ENCODE measurements at regions not wholly inside any gene's neighbourhood (a gene's known extent, or its start where the extent isn't known, plus 50 kb on each side); places are given as distances from the start of the nearest gene placed in this dataset.

DNA sequence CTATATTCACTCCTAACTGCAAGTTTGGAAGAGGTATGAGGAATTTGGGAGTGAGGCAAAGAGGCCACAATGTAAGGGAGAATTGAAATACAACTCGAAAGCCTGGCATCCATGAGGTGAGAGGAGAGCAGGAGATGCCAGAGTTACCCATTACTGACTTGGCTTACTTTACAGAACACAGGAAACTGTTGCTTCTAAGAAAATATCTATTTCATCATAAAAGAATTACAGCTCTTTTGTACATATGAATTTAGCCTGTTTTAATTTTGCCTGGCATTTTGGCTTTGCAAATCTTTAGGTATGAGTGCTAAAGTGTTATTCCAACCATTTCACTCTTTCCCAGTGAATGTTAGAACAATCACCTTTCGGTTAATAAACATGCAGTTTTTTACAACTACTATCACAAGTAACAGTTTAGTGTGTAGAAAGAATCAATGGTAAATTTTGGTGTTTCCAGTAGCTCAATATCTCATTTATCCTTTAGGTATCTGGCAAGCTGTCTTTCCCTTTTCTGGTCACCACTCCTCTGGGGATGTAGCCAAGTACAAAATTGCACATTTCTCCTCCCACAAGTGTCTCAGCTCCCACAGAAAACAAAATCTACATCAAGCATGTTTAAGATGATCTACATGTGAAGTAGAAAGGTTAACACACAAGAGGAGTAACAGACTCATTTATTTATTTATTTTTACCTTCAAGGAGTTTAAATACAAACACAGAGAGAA, 196.6 kb upstream of the DCN start:
- no peak for FAIRE-seq
- TF ChIP-seq, protein P1, sequence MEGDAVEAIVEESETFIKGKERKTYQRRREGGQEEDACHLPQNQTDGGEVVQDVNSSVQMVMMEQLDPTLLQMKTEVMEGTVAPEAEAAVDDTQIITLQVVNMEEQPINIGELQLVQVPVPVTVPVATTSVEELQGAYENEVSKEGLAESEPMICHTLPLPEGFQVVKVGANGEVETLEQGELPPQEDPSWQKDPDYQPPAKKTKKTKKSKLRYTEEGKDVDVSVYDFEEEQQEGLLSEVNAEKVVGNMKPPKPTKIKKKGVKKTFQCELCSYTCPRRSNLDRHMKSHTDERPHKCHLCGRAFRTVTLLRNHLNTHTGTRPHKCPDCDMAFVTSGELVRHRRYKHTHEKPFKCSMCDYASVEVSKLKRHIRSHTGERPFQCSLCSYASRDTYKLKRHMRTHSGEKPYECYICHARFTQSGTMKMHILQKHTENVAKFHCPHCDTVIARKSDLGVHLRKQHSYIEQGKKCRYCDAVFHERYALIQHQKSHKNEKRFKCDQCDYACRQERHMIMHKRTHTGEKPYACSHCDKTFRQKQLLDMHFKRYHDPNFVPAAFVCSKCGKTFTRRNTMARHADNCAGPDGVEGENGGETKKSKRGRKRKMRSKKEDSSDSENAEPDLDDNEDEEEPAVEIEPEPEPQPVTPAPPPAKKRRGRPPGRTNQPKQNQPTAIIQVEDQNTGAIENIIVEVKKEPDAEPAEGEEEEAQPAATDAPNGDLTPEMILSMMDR (IDR thresholded peaks at IDR 0.05; ENCODE audit: insufficient read depth, missing control alignments), result no peak
- DNase-seq (ENCODE audit: insufficient read length, low spot score), result no peak

DNA sequence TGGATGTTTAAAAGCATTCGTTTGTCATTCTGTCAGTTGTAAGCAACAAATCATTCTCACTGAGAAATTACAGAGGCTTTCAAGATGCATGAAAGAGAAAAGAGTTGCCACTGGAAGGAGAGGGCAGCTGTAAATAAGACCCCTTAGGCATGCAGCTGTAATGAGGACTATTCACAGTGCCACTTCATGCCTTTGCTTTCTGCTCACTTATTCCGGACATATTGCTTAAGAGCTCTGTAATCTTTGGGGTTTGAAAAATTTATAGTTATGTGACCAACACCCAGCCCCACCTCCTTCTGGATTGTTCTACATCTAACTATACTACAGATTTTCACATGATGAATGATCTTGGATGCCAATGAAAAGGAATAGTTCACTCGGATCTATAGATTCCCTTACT, 194.8 kb upstream of the DCN start:
- FAIRE-seq (no peak), DNase-seq (ENCODE audit: insufficient read length, low spot score) (no peak)

DNA sequence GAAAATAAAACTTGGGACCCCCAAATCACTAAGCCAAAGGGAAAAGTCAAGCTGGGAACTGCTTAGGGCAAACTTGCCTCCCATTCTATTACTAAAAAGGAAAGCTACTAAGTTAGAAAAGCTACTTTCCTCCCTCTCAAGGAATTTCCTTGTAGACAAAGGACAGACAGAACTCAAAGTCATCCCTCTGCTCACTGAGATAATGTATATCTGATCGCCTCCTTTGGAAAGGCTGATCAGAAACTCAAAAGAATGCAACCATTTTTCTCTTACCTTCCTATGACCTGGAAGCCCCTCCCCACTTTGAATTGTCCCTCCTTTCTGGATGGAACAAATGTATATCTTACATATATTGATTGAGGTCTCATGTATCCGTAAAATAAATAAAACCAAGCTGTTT, 190.5 kb upstream of the DCN start:
- TF ChIP-seq, protein P1 (IDR thresholded peaks at IDR 0.05; ENCODE audit: insufficient read depth, missing control alignments), result no peak
- no peak for DNase-seq (ENCODE audit: insufficient read length, low spot score)
- no peak for FAIRE-seq

More for the DNA sequence above, 194.8 kb upstream of the DCN start:
- TF ChIP-seq, protein P1 (IDR thresholded peaks at IDR 0.05; ENCODE audit: insufficient read depth, missing control alignments), result no peak

DNA sequence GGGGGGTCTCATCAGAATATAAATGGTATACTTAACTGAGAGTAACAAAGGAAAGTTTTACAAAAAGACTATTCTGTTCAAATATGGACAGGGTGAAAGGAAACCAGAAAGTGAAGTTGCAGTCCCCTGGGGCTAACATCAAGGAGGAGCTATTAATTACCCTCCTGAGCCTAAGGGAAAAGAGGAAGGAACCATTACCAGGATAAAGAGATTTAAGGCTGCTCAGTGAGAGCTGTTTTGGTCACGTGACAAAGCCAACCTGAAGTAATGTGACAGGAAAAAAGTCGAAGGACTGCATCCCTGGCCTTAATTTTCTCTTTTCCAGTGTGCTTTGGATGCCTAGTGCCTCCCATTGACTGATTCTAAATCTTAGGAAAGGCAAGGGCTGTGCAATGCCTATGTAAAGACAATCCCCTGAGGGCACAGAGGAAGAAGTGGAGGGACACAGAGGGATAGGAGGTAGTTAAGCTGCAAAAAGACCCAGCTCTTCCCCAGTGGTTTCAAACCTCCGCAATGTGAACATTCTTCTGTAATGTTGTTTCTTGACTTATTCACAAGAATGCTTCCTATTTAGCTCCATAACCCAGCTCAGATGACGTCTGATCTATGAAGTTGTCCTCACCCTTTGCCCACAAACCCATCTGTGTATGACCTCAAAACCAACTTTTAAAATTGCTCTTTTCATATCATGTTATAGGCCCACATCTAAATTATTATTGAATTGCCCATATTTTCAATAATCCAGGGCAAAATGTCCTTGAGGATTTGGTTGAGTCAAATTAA, 187.7 kb upstream of the DCN start:
- FAIRE-seq, result no peak
- TF ChIP-seq, protein P1 (IDR thresholded peaks at IDR 0.05; ENCODE audit: insufficient read depth, missing control alignments), result no peak
- no peak for DNase-seq (ENCODE audit: insufficient read length, low spot score)

DNA sequence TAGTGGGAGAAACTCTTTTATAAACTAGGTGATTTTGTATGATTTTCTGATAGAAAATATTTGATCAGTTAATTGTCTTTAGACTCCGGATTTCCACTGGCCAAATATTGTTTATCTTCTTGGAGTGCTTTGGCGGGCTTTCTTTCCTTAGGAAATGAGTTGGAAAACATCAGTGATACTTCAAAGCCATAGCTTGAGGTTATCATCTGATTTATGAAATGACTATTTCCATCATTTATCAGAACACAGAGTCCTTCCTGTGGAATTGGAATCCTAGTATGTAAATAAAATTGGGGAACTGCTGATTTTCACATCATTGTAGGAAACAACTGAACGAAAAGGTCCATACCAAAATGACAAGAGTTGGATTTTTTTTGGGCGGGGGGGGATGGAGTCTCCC, 186.0 kb upstream of the DCN start:
- TF ChIP-seq, protein P1 (IDR thresholded peaks at IDR 0.05; ENCODE audit: insufficient read depth, missing control alignments), result no peak

DNA sequence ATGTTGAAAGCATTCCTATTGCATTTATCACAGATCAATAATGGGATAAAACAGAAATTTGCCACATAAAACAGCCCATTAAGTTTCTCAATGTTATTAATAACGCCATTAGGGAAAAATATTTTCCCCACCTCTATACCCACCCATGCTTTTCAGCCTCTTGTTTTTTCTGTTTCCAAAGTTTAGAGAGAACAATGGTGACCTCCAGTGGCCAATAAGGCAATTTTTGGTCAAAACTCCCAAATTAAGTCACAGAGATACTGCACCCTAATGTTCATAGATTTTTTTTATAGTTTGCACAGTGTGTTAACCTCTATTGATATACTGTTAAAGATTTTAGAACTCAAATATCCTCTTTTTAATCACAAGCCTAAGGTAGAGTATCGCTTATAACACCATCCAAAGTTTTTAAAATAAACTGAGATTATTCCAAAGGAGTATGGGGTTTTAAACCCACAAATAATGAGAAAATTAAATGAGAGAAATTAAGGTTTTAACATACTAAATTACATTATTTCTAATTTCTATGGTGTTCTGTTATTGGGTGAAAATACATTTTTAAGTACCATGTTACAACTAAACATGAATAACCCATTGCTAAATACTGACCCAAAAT, 184.7 kb upstream of the DCN start:
- DNase-seq (ENCODE audit: insufficient read length, low spot score) (no peak), FAIRE-seq (no peak)
- TF ChIP-seq, protein P1 (IDR thresholded peaks at IDR 0.05; ENCODE audit: insufficient read depth, missing control alignments), result peak; percentile 43

More for the DNA sequence above, 186.0 kb upstream of the DCN start:
- no peak for DNase-seq (ENCODE audit: insufficient read length, low spot score)
- FAIRE-seq, result no peak

All from D721Med (cell line).